CD4-positive, alpha-beta T cell treated with Interleukin-17A for 1 hour (primary cell): ENCODE measurements at regions not wholly inside any gene's neighbourhood (a gene's known extent, or its start where the extent isn't known, plus 50 kb on each side); places are given as distances from the start of the nearest gene placed in this dataset.

Source experiments
- DNase-seq: peaks from one replicate; pipeline ENCODE4 v3.0.0-alpha.2; 2020

GRCh38 chr3:69567023-69567709 lies 172.1 kb upstream of the MITF start:
- no peak for DNase-seq

GRCh38 chr3:69566275-69566674 lies 173.0 kb upstream of the MITF start:
- DNase-seq, result no peak

GRCh38 chr3:69565316-69565715 lies 173.9 kb upstream of the MITF start:
- DNase-seq, result no peak

GRCh38 chr3:69563981-69564380 lies 175.3 kb upstream of the MITF start:
- DNase-seq, result no peak

GRCh38 chr3:69563151-69563550 lies 176.1 kb upstream of the MITF start:
- no peak for DNase-seq

- DNase-seq, result no peak
Observed at GRCh38 chr3:69562020-69562419, 176.1 kb upstream of the FRMD4B start.

GRCh38 chr3:69560818-69561217 lies 174.9 kb upstream of the FRMD4B start:
- DNase-seq, result no peak

GRCh38 chr3:69560116-69560515 lies 174.2 kb upstream of the FRMD4B start:
- no peak for DNase-seq

- DNase-seq, result no peak
Observed at GRCh38 chr3:69558912-69559311, 173.0 kb upstream of the FRMD4B start.

GRCh38 chr3:69554576-69554975 lies 168.7 kb upstream of the FRMD4B start:
- DNase-seq, result no peak

- DNase-seq, result no peak
Observed at GRCh38 chr3:69553888-69554287, 168.0 kb upstream of the FRMD4B start.

- DNase-seq, result no peak
Observed at GRCh38 chr3:69547461-69547880, 161.6 kb upstream of the FRMD4B start.

GRCh38 chr3:69542805-69543429 lies 157.0 kb upstream of the FRMD4B start:
- no peak for DNase-seq

GRCh38 chr3:69542089-69542804 lies 156.4 kb upstream of the FRMD4B start:
- DNase-seq, result no peak

- DNase-seq, result no peak
Observed at GRCh38 chr3:69541711-69542088, 155.8 kb upstream of the FRMD4B start.

- DNase-seq, result no peak
Observed at GRCh38 chr3:69540706-69541581, 155.1 kb upstream of the FRMD4B start.

GRCh38 chr3:69539134-69539533 lies 153.2 kb upstream of the FRMD4B start:
- no peak for DNase-seq

- no peak for DNase-seq
Observed at GRCh38 chr3:69538281-69538680, 152.4 kb upstream of the FRMD4B start.

- no peak for DNase-seq
Observed at GRCh38 chr3:69536306-69537020, 150.6 kb upstream of the FRMD4B start.

- no peak for DNase-seq
Observed at GRCh38 chr3:69535613-69536012, 149.7 kb upstream of the FRMD4B start.

- DNase-seq, result no peak
Observed at GRCh38 chr3:69532547-69533224, 146.8 kb upstream of the FRMD4B start.
